HG03520 (cell line): ENCODE measurements at regions not wholly inside any gene's neighbourhood (a gene's known extent, or its start where the extent isn't known, plus 50 kb on each side); places are given as distances from the start of the nearest gene placed in this dataset.
"Not testable (repeated sequence)": the region's sequence is repeated elsewhere in the genome, so short reads cannot be mapped to it uniquely, and the experiment has no call there.

Source experiments
- ATAC-seq: cut with Tn5 transposase; IDR thresholded peaks from one replicate; pipeline ENCODE4 v1.9.1; 2021; ENCODE audit warnings: mild to moderate bottlenecking, moderate library complexity; ENCODE audit not compliant: unreplicated experiment

GRCh38 chr6:167707686-167708500, 118.8 kb upstream of the AFDN start:
- ATAC-seq: no peak

DNA sequence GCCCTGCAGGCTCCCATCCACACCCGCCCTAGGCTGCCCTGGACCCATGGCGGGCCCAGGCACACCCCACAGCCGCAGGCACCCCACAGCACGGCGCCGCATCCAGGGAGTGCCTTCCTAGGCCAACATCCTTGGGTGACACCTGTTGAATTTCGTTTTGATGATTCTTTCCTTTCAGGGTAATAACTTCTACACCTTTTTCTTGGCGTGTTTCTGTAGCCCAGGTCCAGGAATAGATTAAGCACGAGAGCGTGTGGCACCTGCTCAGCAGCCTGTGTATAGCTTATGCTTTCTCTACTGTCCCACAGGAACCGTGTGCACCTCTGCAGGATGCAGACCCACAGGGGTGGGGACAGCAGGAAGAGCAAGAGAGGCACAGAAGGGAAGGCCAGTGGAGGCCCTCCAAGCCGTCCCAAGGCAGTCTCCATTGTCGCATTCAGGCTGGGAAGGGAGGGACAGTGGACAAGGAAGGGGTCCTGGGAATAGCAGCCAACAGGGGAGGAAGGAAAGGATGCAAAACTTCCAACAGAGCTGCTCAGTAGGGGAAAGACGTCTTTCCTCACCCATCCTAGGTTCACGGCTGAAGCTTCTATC, 118.1 kb upstream of the AFDN start:
- no peak for ATAC-seq

- no peak for ATAC-seq
Measured at GRCh38 chr6:167709196-167709595, 117.5 kb upstream of the AFDN start.

DNA sequence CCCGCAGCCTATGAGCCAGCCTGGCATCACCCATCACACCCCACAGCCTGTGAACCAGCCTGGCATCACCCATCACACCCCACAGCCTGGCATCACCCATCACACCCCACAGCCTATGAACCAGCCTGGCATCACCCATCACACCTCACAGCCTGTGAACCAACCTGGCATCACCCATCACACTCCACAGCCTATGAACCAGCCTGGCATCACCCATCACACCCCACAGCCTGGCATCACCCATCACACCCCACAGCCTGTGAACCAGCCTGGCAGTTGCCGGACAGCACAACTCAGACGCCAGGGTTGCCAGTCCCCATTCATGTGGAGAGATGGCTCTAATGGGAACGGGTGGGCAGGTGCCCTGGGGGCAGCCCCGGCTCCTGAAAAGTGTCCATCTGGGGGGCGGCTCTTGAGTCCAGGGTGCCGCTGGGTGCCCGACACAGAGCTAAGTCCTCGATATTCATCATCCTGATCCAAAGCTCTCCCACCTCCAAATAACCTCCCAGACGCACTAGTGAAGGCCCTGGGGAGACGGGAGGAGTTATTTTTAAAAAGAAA, 116.9 kb upstream of the AFDN start:
- not testable (repeated sequence) for ATAC-seq

GRCh38 chr6:167710363-167710920, 116.3 kb upstream of the AFDN start:
- ATAC-seq: no peak

- no peak for ATAC-seq
Measured at GRCh38 chr6:167711211-167711610, 115.5 kb upstream of the AFDN start.

- ATAC-seq: no peak
Measured at GRCh38 chr6:167711768-167712730, 114.7 kb upstream of the AFDN start.

- no peak for ATAC-seq
Measured at GRCh38 chr6:167712731-167713475, 113.8 kb upstream of the AFDN start.

GRCh38 chr6:167714152-167714551, 112.6 kb upstream of the AFDN start:
- no peak for ATAC-seq

DNA sequence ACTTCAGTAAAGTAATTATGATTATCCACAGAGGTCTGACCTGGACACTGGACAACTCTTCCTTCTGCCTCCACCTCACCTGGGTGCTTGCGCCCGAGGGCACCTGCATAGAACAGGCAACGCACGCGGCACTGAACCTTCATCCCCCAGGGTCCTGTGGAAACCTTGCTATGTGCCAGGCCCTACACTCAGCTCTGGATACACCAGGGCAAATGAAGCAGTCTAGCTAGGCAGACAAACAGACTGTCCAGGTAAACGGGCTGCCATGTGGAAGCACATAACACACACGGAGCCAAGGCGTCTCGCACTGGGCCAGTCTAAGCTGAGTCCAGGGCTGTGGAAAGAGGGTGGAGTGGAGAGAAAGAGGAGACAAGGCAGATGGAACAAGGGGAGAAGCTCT, 109.3 kb upstream of the AFDN start:
- ATAC-seq: no peak

- no peak for ATAC-seq
Measured at GRCh38 chr6:167717867-167718266, 108.8 kb upstream of the AFDN start.

DNA sequence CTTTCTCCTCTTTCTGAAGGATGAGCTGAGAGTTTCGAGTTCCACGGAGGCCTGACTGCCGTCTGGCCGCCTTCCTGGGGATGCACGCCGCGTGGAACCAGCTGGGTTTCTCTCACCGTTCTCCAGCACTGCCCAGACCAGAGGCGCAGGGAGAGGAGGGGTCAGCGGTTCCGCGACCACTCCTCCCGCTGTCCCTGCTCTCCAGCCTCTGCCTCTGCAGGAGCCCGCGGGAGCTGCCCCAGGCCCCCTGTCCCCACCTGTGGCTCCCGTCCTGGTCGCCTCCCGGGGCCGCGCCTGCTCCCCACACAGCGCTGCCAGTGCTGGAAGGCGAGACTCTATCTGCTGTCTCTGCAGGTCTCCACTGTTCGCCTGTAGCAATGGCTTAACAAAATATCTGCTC, 106.8 kb upstream of the AFDN start:
- ATAC-seq: no peak

DNA sequence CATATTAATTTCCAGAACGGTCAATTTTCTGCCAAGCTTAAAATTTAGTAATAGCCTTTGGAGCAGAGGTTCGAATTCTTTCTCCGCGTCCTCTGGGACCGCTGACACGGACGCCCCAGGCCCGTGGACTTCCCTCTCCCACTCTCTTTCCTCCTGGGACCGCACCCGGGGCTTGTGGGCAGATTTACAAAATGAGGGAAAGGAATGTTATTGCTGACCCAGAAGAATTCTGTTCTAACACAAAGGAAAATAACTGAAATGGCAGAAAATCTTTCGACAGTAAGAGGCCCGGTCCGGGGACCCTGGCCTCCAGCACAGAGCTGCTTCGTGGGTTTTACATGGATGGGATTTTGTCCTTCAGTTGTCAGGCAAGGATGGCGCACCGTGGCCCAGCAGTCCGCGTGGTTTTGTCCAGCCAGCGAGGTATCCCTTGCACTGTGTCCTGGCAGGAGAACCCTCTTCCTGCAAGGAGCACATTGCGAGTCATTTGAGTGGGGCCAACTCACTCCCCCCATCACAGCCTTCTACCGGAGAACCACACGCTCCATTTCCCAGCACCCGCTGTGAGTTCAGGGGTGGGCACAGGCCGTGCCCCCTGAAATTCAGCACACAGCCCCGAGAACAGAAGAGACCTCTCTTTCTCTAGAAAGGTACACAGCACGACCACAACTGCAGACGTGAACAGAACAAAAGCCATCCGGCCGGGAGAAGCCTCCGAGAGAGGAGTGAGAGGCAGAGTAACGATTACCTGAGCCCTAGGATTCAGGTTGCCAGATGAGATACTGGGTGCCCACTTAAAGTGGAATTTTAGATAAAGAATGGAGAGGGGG, 106.0 kb upstream of the AFDN start:
- ATAC-seq: no peak

- ATAC-seq: no peak
Measured at GRCh38 chr6:167721291-167721690, 105.4 kb upstream of the AFDN start.

- ATAC-seq: no peak
Measured at GRCh38 chr6:167722634-167723309, 103.9 kb upstream of the AFDN start.

DNA sequence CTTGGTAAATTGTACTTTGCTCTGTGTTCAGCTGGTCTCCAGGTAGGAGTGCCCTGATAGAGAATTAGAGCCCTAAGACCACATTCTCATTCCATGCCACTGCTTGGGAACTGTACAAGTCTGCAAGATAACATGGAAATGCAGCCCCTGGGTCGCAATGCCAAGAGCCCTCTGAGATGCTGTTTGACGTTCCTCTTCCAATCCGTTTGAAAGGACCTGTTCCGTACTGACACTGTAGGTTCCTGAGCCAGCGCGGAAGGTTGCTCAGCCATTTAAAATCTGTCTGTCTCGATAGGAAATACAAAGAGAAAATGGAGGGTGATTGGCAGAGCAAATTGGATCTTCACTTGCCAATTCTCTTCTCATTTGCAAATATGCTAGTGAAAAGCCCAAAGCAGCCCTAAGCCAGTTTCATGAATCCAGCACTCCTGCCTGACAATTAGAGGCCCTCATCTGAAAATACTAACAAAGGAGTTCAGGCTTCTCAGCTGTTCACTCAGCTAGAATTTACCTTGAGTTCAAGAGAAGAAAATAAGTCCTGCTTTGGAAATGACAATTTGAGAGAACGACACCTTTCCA, 100.6 kb upstream of the AFDN start:
- no peak for ATAC-seq

DNA sequence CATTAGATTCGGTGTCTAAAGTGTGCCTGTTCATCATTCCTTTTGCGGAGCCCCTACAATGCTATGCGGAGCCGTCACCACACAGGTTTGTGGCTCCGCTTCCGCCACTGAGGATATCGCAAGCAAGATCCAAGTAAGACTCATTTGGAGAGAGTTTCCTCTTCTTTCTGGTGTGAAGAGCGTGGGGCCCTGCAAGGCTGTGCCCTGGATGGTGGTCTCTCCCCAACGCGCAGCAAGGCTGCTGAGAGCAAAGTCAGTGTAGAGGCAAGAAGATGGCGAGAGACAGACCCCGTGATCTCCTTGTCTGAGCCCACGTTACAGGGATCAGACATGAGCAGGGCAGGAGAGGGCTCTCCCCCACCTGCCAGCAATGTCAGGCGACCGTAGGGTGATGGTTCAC, 96.3 kb upstream of the AFDN start:
- ATAC-seq: no peak

- ATAC-seq: no peak
Measured at GRCh38 chr6:167731216-167731615, 95.5 kb upstream of the AFDN start.
